M059J (cell line): ENCODE measurements at regions not wholly inside any gene's neighbourhood (a gene's known extent, or its start where the extent isn't known, plus 50 kb on each side); places are given as distances from the start of the nearest gene placed in this dataset.
A peak's percentile ranks its signal among the peaks of the same experiment; 100 is the strongest.

ENCODE experiments used
- DNase-seq: peaks from one replicate; pipeline ENCODE4 v3.0.0-alpha.2; 2012; ENCODE audit warnings: low read depth

DNA sequence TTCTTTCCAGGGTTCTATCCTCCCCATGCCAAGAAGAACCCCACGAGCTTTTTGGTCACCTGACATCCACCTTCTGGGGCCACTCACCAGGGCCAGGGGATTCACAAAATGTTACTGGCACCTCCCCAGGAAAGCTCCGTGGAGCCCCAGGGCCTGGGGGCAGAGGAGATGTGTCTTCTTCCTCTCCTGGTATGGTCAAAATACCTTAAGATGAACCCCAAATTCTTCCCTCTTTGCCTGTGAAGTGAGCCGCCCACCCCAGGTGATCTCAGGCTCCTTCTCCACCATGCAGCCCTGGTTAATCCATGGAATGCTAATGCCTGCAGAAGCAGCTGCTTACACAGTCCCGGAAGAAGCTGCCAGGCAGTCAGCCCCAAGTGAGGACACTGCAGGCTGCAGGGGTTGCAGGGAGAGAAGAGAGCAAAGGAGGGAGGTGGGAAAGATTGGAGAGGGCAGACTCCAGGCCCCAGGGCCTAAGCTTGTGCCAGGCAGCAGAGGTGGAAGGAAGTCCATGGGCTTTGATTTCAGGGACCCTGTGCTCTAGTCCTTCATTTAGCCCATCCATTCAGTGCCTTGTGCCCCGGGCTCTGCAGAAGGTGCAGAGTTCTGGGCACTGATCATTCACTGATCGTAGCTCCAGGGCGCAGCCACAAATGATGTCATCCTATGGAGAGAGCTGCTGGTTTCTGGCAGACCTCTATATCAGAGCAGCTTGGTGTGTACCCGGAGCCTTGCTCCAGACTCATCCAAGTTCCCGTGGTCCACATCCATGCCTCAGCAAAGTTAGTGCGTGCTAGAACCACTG lies 127.9 kb upstream of the NECTIN1 start:
- DNase-seq: no peak

DNA sequence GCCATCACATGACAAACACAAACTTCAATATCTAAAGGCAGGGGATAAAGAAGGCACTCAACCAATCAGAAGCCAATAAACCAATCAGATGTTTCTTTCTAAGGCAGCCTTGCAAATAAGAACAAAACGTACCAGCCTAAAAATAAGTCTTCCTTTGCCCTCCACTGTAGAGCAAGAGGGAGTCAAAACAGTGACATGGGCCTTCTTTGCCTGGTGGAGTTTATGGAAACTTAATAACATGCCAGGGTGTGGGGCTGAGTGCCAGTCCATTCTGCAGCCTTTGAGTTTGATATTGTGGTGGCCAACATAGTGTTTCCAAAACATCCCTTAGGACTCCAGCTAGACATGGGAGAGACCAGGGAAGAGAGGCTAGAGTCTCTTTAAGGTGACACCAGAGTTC lies 126.1 kb upstream of the NECTIN1 start:
- no peak for DNase-seq

DNA sequence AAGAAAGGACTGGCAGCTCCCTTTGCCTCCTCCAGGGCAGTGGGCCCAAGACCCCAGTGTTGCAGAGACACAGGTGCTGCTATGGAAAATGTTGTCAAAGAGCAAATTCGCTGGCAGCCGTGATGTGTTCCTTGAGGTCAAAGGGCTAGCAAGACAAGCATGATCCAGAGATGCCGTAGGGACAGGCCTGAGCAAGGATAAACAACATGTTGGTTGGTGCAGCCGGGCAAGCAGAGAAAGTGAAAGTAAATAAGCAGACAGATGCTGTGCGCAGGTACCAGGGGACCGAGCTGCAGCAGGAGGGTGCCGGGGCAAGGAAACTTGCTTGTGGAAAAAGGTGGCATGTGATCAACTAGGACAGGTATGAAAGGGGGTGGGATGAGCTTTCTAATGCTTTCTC lies 125.5 kb upstream of the NECTIN1 start:
- peak; percentile 4 for DNase-seq

DNA sequence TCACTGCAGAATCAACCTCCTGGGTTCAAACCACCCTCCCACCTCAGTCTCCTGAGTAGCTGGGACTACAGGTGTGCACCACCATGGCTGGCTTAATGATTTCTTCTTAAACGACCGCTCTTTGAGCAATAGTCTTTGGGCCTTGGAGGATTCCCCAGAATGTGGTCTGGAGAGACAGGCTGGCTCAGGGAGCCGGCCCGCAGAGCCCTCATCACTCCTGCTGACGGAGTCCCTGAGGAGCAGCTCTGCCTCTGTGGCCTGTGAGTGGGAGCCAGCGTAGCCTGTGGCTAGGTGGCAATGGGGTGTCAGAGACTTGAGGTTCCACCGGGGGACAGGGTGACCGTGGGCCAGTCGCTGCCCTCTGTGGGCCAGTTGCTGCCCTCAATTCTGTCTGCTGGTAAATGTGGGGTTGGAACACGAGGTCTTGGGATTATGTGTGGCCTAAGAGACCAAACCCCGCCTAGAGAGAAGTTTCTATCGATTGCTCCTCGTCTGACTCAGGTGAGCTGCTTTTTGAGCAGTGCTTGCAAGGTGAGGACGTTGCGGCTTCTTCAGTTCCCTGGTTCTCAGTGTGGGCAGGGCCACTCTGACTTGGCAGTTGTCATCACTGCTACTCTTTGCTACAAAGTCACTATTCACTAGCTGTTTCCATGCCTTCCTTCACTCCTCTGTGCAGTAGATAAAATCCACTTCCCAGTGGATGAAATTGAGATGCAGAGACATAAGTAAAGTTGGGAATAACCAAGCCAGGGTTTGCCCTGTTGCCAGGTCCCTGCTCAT lies 124.8 kb upstream of the NECTIN1 start:
- no peak for DNase-seq

DNA sequence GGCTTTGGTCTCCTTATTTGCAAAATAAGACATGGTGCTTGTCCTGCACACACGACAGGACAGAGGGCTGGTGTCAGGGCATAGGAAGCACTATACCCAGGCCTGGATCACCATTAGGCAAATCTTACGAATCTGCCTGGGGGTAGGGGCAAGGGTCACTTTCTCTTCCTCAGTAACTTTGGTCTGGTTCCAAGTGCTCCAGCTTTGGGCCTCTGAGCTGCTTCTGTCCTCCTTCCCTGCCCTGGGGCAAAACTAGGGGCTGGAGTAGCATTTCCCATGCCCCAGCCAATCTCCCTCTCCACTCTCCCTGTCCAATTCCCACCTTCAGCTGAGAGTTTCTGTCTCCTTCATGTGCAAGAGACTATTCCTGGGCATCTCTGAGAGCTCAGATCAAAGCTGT lies 123.7 kb upstream of the NECTIN1 start:
- peak; percentile 17 for DNase-seq

DNA sequence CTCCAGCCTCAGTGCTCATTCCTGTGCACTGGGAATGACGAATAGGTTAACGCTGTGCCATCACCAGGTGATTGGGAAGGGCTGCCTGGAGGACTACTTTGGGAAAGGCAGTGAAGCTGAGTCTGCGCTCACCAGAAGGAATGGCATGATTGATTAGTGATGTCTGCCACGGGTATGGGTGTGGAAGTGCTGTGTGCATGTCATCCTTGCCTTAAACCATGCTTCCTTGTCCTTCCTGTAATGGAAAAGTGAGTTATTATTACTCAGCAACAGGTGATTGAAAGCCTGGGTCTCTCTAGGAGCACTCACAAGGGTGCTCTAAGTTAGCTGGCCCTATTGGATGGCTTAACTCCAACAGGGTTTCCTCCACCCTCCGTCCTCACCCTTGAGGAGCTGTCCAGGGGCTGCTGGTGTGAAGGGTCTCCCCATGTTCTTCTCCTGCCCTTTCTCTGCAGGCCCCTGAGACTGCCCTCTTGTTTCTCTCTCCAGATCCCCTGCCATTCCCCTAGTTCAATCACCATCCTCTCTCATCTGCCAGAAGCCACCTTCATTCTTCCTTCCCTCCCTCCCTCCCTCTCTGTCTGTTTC lies 121.9 kb upstream of the NECTIN1 start:
- no peak for DNase-seq

DNA sequence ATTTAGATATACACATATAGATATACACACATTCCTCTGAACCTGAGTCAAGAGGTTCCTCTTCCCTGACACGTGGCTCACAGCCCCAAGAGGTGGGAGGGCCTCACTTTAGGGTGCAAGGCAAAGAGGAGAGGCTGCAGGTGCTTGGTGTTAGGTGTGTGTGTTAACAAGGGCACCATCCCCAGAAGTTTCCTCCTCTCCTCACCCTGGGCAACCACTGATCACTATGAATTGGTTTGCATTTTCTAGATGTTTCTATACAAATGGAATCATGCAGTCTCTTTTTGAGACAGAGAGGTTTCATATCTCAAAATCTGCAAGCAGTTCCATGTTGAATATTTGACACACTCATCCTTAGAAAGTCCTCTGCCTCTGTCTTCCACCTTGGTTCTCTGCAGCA lies 120.9 kb upstream of the NECTIN1 start:
- DNase-seq: no peak

DNA sequence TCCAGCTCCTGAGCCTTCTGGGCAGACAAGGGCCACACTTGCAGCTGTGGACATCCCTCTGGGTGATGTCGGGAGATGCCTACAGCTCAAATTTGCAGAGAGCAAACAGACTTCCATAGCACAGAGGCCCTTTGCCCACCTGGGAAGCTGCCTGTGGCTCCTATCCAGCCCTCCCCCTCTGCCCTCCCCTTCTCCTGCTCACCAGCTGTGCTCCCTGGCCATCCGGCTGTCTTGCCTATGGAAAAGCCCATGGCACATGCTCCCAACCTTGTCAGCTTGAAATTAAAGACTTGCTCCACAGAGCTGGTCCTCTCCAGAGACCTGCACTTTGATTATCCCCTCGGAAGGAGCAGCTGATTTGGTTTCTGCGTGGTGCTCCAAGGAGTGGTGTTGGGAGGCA lies 118.9 kb upstream of the NECTIN1 start:
- DNase-seq: no peak

DNA sequence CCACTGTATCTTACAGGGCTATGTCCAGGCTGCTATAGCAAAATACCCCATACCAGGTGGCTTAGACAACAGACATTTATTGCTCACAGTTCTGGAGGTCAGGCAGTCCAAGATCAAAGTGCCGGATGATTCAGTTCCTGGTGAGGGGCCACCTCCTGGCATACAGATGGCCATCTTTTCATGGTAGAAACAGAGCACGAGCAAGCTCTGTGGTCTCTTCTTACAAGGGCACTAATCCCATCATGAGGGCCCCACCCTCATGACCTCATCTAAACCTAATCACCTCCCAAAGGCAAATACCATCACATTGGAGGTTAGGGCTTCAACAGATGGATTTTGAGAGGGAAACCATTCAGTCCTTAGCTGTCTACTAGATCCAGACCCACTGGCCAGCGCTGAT lies 117.4 kb upstream of the NECTIN1 start:
- DNase-seq: no peak

DNA sequence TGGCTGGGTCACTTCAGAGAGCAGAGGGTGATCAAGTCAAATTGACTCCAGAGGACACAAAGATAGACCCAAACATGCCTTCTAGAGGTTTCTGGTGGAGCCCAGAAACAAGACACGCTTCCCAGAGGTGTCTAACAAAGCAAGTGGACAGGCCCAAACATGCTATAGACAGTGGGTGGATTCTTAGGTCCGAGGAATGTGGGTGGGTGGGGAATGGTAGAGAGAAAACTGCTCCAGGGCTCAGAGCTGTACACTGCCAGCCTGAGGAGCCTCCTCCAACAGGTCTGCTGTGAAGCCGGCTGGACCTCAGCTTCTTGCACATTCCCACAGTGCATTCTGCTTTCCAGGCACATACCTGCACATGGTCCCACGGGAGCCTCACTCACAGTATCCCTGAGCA lies 116.8 kb upstream of the NECTIN1 start:
- DNase-seq: no peak

DNA sequence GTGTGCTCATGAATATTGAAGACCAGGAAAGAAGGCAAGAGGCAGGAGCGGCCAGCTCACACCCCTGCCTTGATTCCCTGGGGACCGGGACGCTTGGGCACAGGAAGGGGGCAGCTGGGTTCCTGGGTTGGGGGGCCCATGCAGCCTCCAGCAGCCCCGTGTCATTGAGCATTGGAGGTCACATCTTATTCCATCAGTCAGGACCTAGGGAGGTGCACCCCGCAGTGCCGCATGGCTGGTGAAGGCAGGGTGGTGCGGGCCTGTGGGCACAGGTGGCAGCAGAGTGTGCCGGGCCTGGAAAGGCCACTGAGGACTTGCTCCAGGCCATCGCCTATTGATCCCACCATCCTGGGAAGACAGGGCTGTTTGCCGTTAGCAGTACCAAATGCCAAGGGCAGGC lies 116.3 kb upstream of the NECTIN1 start:
- DNase-seq: no peak

DNA sequence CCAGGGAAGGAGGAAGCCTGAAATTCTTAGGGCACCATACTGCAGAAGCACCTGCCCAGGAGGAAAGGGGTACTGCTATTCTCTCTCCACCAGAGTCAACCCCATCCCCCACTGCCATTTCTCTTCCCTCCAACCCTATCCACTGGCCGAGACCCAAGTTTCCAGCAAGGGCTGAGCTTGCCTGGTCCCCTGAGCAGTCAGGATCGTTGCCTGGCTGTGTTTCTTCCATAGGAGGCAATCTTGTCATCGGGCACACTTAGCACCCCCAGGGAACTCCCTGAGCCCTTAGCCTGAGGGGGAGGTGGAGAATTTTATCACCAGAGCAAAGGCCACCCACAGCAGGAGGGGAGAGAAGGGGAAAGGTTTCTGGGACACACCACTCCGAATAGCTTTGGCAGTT lies 115.8 kb upstream of the NECTIN1 start:
- no peak for DNase-seq

DNA sequence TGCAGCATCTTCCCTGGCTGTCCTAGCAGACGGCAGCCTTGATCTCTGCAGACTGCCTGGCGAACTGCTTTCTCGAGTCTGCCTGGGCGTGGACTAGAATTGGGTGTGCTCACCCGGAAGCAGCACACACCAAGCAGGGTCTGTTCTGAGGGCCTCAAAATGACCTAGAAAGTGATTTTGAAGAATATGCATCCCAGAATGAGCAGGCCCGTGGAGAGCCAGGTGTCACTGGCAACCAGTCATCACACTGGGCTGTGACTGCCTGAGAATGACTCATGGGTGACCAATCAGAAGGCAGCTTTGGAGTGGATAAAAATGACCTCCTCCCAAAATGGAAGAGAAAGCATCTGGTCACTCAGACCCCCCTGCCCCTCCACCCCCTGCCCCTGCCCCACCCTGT lies 114.9 kb upstream of the NECTIN1 start:
- peak; percentile 17 for DNase-seq

DNA sequence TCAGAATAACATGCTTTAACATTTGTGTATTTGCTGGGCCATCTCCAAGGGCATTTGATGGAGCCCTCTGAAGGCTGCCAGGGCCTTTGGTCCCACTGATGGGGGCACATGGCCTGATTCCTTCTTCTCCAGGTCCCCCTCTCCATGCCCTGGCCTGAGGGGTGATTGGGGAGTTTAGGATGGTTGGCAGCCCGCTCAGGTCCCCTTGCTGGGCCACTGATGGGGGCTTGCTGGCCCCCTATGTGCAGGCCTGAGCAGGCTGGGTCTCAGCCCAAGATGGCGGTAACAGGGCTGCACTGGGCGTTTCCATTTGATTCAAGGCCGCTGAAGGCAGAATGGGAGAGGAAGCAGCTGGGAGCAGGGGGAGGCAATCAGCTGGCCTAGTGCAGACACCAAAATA lies 113.7 kb upstream of the NECTIN1 start:
- DNase-seq: no peak

DNA sequence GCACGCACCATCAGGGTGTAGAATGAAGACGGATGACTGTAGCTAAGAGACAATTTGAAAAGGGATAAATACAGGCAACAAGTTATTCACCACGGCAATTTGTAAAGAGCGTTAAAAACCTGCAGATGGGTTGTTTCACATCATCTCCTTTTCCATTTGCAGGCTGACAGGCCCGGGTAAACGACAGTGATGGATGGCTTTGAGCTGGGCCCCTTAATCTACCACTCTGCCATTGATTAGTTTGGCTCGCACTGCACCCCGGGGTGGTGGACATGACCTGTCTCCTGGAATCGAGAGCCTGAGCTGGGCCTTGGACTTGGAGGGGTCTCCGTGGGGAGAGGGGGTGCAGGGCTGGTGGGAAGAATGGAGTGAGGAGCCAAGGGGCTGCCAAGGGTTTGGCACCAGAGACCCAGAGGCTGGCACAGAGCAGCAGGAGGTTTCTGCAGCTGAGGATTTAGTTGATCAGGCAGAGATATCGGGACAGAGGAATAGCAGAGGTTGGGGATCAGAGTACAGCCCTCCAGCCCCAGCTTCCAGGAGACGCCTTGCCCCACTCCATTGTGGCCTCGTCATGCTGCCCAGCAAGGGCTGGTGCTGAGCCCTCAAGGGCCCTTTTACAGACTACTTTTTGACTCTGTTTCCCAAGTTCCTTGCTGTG lies 110.6 kb upstream of the NECTIN1 start:
- DNase-seq: no peak

DNA sequence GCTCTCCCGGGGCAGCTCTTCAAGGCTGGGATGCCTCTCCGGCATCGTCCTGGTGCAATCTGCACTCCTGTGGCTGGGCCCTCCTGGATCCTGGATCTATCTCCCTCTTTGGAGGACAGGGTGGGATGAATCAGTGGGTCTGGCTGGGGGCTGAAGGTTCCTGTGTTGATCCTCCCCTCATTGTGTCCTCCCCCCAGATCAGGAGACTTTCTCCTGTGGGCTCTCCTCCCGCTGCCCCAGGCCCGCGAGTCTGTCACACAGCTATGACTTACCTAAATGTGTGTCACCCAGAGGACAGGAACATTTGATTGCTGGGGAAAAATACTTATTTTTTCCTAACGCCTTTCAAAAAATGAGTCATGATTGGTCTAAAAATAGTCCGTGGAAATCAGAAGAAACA lies 106.8 kb upstream of the NECTIN1 start:
- no peak for DNase-seq

DNA sequence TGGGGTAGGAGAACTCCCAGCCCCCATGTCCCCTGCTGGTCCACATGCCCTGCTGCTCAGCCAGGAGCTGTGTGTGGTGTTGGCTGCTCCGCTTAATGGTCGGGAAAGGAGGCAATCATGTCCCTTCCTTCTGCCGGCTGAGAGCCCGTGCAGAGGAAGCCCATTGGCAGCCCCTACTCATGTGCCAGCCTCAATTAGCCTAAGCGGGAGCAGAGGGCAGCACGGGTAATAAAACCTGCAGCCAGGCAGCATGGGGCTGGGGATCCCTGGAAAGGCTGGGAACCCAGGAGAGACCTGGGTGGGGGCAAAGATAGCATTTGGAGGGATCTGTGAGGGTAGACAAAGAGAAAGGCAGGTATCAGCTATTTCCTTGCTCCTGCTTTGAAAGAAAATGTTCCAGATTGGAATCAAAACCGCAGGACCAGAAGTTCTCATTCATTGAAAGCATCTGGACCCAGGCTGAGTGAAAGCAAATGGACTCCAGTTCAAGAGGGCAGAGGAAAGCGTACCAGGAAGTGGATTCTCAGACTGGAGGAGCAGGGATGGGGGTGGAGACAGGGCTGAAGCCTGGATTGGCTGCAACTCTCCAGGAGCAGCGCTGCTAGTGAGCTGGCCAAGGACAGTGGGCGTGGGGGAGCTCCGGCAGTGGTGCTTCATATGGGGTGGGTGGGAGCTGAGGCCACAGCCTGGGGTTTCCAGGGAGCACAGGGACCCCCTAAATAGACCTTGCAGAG lies 103.4 kb upstream of the NECTIN1 start:
- DNase-seq: peak; percentile 11

DNA sequence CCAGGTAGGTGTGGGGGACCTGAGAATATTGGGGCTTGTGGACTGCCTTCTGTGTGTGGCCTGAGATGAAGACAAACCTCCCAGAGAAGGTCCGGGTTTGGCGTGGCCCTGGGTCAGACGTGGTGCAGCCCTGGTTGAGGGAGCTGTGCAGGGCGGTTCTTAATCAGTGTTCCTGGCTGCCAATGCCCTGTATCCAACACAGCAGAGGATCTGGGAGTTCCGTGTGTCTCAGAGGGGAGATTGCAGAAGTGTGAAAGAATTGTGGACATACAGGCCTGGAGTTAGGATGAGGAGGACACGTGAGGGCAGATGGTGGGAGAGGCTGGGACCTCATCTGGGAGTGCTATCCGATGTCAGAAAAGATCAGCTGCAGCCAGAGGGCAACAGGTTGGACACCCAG lies 102.0 kb upstream of the NECTIN1 start:
- DNase-seq: no peak

DNA sequence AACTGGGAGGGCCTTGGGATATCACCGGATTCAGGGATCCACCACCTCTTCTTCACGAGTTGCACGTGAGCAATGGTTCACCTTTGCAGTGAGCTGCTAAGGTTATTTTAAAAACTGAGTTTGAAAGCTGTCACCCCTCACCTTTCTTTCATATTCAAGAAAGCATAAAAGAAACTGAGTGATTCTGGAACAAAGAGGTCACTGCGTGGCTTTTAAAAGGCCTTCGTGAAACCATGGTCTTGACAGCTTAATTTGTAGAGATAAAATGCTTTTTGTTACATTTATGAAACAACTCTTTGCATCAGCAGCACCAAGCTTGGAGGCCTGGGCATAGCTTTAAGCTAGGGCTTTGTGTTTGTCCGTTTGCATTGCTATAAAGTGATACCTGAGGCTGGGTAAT lies 101.4 kb upstream of the NECTIN1 start:
- DNase-seq: no peak

DNA sequence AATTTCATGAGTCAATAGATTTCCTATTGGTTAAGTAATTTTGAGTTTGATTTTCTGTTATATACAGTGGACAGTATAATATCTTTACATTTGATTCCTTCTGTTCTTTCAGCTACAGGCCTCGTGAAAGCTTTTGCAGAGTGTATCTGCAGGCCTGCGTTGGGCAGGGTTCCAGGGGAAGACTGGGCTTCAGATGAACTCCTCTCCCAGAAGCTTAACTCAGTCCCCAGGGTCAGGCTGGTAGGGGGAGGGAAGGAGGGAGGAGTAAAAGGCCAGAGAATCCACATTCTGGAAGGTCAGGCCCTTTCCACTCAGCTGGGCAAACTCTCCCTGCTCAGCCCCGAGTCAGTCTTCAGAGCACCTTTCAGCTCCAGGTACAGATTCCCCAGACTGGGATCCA lies 100.4 kb upstream of the NECTIN1 start:
- DNase-seq: no peak

DNA sequence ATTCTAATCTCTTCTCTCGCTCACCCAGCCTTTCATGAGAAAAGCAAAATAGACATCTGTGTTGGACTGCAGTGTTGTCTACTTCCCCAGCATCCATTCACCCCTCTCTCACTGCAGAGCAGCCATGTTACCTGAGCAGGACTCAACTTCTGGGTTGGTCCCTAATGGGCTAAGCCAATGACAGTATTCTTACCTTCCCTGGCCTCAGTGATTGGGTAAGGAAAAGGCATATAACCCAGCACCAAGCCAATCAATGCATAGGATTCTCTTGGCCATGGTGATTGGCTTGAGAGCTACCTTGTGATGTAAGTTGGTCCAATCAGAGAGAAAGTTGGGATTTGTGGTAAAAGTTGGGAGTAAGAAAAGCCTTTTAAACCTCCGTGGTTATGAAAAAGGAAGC lies 99.8 kb upstream of the NECTIN1 start:
- DNase-seq: no peak

DNA sequence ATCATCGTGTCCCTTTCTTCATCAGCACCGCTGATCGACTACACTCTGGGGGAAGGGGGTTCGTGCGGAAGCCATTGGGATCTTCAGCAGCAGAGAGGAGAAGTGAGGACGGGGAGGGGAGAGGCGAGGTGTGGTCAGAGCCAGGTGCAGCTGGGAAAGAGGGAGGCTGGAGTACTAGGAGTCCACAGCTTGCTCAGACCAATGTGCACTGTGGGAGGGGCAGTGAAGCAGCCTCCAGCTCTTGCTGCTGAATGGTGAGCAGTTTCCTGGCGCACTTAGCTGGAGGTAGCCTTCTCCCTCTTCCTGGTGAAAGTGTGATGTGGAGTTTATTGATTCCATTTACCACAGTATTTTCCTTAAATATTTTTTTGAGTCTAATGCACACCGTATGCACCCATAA lies 99.0 kb upstream of the NECTIN1 start:
- no peak for DNase-seq
